ENCODE measurements at regions not wholly inside any gene's neighbourhood (a gene's known extent, or its start where the extent isn't known, plus 50 kb on each side); places are given as distances from the start of the nearest gene placed in this dataset.

GRCh38 chr6:16850681-16851026 lies 89.4 kb upstream of the ATXN1 start:
- no peak for DNase-seq

DNA sequence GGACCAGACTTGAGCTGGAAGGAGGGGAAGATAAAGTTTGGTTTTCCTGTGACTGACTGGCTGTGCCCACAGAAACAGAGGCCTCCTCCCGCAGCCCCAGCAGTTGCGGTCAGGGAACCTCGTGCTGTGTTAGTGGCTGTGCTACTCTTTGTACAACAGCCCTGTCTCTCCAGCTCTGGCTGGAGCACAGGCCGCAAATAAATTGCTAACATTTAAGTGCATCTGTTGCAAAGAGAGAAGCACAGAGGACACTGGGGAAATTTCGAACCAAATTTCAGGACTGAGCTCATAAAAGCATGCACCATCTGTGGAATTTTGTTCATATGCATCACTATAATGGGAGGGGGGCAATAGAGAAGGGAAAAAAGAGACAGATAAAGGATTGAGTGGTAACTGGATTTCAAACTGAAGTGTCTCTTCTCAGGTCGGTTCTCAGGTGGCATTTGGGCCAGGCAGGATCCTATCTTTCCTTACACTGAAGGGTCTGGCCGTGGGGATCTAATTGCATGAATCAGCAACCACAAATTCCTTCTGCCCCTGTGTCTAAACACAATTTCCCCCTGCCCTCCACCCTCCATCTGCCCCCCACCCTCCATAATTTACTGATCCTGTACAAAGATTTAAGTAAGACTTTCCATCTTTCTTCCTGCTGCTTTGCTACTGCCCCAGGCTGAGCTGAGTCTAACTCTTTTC lies 88.9 kb upstream of the ATXN1 start:
- DNase-seq, result no peak

GRCh38 chr6:16849280-16849987 lies 88.2 kb upstream of the ATXN1 start:
- no peak for DNase-seq

GRCh38 chr6:16846399-16846778 lies 85.1 kb upstream of the ATXN1 start:
- DNase-seq, result no peak

DNA sequence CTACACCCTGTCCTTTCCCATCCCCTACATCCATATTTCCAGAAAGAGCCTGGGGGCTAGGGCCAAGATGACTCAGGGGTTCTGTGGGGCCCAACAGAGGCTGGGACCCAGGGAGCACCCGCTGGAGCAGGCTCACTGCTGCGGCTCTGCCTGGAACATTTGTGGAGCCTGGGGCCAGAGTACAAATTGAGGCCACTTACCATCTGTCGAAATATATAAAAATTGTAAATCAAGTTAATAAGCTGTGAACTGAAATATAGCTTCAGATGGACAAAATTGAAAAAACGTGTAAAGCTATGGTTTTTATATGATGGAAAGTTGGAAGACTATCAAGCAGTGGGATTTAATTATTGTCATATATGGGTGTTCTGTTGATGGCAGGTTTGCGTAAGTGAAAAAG lies 82.9 kb upstream of the ATXN1 start:
- no peak for DNase-seq

GRCh38 chr6:16842676-16843075 lies 81.4 kb upstream of the ATXN1 start:
- no peak for DNase-seq

DNA sequence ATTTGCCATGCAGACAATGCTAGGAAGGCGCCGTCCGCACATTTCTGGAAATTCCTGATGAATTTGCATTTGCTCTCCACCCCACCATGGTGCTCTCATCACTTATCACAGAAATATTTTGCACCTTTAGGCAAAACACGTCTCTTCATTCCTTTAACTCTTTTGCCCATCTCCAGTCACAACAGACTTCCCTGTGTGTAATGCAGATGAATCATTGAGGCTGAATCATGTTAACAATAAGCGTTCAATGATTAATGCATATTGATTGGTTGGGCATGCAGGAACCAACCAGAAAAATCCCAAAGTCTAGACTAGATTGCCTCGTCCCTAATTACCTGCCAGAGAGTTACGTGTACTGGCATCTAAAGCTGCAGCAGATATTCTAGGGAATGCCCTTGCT lies 80.0 kb upstream of the ATXN1 start:
- DNase-seq, result no peak

DNA sequence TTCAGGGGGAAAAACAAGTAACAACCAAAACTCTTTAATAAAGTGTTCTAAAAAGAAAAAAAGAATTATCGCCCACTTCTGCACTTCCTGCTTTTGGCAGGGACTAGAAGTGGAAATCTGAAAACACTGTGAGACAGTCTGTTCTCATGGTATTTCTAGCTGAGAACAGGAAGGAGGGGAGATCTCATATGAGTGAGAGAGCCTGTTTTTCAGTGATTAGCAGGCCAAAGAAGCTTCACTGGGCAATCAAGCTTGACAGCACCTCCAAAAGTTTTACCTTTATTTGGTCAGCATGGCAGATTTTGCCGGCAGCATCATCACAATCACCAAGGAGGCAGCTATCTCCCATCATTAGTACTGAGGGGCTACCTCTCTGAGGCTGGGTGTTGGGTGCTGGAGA lies 79.5 kb upstream of the ATXN1 start:
- DNase-seq, result no peak

DNA sequence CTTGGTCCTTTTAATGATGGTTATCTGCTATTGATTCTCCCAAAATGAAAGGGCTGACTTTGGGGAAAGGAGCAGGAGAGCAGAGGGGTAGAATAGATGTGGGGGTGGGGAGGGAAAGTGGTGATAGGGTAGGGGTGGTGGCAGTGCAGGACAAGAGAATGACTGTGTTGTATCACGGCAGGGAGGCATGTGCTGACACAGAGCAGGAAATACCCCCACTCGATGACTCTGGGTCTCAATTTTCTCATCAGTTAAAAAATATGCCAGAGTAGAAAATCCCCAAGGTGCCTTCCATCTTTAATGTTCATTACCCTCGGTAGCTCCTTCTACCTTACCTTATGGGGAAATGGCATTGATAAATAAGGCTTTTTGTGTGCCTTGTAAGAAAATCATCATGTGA lies 79.0 kb upstream of the ATXN1 start:
- no peak for DNase-seq

DNA sequence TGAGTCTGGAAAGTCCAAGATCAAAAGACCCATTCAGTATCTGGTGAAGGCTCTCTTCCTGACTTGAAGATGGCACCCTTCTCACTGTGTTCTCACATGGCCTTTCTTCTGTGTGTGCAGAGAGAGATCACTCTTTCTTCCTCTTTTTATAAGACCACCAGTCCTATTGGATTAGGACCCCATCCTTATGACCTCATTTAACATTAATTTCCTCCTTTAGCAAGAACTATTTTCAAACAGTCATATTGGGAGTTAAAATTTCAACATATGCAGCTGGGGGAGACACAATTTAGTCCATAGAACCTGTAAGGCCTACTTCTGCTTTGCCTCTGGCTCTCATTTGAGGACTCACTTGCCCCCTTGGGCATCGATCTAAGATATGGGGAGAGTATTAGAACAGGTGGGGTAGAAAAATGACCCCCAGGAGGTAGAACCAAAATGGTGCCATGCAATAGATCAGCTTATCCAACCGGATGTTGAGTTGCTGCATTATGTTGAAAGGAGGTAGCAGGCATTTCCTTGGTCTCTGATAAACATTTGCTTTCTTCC lies 78.4 kb upstream of the ATXN1 start:
- no peak for DNase-seq

DNA sequence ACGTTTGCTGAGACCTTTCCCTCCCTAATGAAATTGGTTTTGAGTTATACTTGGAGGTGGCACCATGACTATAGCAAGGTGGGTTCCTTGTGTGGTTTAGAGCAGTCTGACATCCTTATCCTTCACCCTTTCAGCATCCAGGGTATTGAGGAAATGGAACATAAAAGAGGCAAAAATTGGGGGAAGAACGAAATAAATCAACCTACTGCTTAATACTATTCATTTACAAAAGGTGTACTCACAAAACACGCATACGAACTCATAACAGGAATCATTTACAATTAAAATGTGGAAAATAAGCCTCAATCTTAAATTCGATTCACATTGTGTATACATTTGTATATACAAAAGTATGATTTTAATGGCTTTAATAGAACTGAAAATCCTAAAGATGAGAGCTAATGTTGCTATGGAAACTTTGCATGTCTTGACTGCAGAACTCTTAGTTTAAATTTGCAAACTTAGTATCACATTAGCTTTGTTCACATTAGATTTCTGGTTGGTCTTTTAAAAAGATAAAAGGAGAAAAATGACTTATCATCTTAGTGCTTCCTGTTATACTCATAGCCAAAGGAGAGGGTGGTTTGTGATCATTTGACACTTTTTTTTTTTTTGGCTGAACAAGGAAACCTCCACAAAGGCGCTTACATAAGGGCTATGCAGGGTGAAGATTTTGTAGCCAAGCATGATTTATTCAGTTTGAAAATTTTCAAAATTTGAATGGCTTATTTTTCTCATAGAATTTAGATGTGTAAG lies 76.1 kb upstream of the ATXN1 start:
- no peak for DNase-seq

- DNase-seq, result no peak
These were observed 75.1 kb upstream of the ATXN1 start for GRCh38 chr6:16836144-16836981.

DNA sequence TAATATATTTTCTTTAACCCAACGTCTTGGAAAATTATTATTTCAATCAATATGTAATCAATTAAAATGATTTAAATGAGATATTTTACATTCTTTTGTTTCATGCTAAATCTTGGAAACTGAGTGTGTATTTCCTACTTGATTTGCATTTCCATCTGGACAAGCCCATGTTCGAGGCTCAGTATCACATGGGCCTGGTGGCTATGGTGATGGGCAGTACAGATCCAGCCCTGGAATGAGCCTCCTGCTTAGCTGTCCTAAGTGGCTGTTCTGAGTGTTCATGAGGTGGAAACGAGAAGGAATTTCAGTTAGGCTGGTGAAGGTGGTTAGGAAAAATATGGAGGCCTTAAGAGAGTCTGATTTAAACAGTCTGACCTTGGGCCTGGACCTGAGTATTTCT lies 73.0 kb upstream of the ATXN1 start:
- no peak for DNase-seq

GRCh38 chr6:16832721-16833120 lies 71.5 kb upstream of the ATXN1 start:
- DNase-seq, result no peak

DNA sequence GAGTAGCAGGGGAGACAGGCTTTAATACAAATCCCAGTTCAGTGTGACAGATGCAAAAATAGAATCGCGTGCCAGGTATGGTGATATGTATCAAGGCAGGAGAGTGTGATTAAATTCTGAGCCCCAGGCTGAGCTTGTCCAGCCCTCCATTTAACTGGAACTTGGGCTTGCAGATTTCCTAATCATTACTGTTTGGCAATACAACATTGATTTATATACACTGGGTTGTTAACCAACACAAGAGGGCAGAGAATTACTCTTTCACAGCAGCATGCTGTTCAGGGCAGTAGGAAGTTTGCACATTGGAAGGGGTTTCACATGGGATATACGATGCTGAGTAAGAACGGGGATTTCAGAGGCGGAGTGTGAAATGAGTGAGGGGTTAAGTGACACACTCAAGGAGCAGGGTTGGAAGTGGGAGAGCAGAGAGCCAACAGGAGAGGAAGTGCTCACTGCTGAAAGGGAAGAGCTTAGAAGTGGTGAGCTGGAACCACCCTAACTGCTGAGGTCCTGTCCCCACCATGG lies 70.8 kb upstream of the ATXN1 start:
- no peak for DNase-seq

- no peak for DNase-seq
These were observed 69.9 kb upstream of the ATXN1 start for GRCh38 chr6:16831136-16831535.

- no peak for DNase-seq
These were observed 66.8 kb upstream of the ATXN1 start for GRCh38 chr6:16828058-16828457.

DNA sequence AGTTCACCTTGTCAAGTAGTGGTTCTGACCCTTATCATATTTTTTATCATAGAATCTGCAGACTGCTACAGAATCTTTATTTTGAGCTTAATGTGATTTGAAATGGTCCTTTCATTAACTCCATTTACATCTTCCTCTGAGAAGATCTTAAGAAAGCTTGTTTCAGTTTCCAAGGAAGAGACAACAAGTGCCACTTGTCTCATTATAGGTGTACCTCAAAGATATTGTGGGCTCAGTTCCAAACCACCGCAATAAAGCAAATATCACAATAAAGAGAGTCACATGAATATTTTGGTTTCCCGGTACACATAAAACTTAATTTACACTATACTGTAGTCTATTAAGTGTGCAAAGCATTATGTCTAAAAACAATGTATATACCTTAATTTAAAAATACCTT lies 66.4 kb upstream of the ATXN1 start:
- no peak for DNase-seq

GRCh38 chr6:16825784-16826183 lies 64.5 kb upstream of the ATXN1 start:
- no peak for DNase-seq

GRCh38 chr6:16824845-16825685 lies 63.8 kb upstream of the ATXN1 start:
- no peak for DNase-seq

DNA sequence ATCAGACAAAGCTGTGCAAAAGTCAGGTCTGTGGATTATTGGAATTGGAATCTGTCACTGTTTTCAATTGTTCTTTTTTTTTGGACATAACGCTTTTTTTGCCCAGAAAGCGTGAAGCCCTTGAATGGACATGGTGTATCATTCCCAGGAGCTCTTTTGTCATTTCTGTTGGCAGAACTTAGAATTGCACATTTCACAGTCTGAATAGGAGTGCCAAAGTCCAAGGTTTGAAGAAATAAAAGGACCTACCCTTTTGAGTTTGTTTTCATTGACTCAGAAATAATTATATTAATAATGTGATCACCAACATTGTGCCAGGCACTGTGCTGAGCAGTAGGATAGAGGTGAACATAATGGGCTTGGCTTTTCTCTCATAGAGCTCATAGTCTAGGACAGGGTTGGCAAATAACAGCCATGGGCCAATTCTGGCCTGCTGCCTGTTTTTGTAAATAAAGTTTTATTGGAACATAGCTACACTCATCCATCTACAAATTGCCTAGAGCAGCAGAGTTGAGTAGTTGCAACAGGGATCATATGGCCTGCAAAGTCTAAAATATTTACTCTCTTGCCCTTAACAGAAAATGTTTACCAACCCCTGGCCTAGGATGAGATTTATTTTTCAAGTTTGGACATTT lies 62.6 kb upstream of the ATXN1 start:
- no peak for DNase-seq

Data from activated gamma-delta T cell treated with Interleukin-2 at 50 U/mL for 16 hours (primary cell).